HCT116 (cell line): ENCODE measurements at regions not wholly inside any gene's neighbourhood (a gene's known extent, or its start where the extent isn't known, plus 50 kb on each side); places are given as distances from the start of the nearest gene placed in this dataset.

Experiments used
- ATAC-seq: fragments of 200-7000 bp; cut with Tn5 transposase; 2 replicates; pipeline ENCODE4 v1.9.1; 2020; ENCODE audit warnings: mild to moderate bottlenecking, moderate library complexity
- BruUV-seq: library from RNA; stranded (reverse); fragments of 400-500 nt; replicated peaks from 2 replicates; lab custom pipeline; 2021; lab: Mats Ljungman, UMichigan
- CTCF ChIA-PET: fragments of 300-600 bp; sonication (Branson Sonifier 250); formaldehyde crosslinking; loops from one replicate; lab custom pipeline; 2021; ENCODE audit warnings: antibody characterized with exemption; lab: Charles Lee
- POLR2A ChIA-PET: fragments of 300-600, 350-600 bp; sonication (Branson Sonifier 250); formaldehyde crosslinking; loops from one replicate; lab custom pipeline; 2021; ENCODE audit warnings: antibody characterized with exemption; lab: Charles Lee
- RAD21 ChIA-PET, 2 experiments: fragments of 300-600 bp; sonication (Branson Sonifier 250); formaldehyde crosslinking; loops; one replicate each; lab custom pipeline; 2023; ENCODE audit warnings: low total read pairs in 2 of 2; ENCODE audit not compliant: uncharacterized antibody in 2 of 2, unreplicated experiment in 2 of 2, low non-redundant PET in 1 of 2; lab: Charles Lee
- DNase-seq: peaks from one replicate; pipeline ENCODE4 v3.0.0-alpha.2; 2010; ENCODE audit warnings: low read depth, low spot score
- H2AFZ ChIP-seq: fragments of 200-600 bp; shearing (Covaris generic), sonication (generic); 2 replicates; pipeline ENCODE4 v1.6.1; 2017; ENCODE audit warnings: low read depth, mixed run types, mixed read lengths, antibody characterized with exemption, low read length; ENCODE audit not compliant: poor library complexity, severe bottlenecking
- H3K27ac ChIP-seq: 2 replicates; pipeline ENCODE4 v1.5.1; 2012; ENCODE audit warnings: low read depth, low read length
- H3K27me3 ChIP-seq: fragments of 200-600 bp; sonication (generic); 2 replicates; pipeline ENCODE4 v1.6.1; 2016; ENCODE audit warnings: mixed run types, low read length, mixed read lengths; ENCODE audit not compliant: insufficient read depth
- H3K36me3 ChIP-seq, 2 experiments: fragments of 200-500 bp in 1 of 2; fragments of 200-600 bp in 1 of 2; sonication (Bioruptor generic) in 1 of 2; sonication (generic) in 1 of 2; 2 replicates each; pipeline versions ENCODE4 v1.5.1 to v1.6.1; 2014 to 2016; ENCODE audit warnings: low read length in 2 of 2, inconsistent platforms in 1 of 2, mixed read lengths in 1 of 2, mixed run types in 1 of 2; ENCODE audit not compliant: insufficient read depth in 2 of 2, control insufficient read depth in 1 of 2
- H3K4me1 ChIP-seq, 2 experiments: fragments of 200-600 bp in 1 of 2; sonication (generic) in 1 of 2; 2 replicates each; pipeline versions ENCODE4 v1.5.1 to v1.6.1; 2012 to 2017; ENCODE audit warnings: low read length in 2 of 2, inconsistent platforms in 1 of 2, mild to moderate bottlenecking in 1 of 2, mixed read lengths in 1 of 2, mixed run types in 1 of 2, moderate library complexity in 1 of 2; ENCODE audit not compliant: insufficient read depth in 2 of 2, control insufficient read depth in 1 of 2
- H3K4me2 ChIP-seq: fragments of 200-600 bp; sonication (generic); 2 replicates; pipeline ENCODE4 v1.6.1; 2017; ENCODE audit warnings: mixed run types, low read length, mixed read lengths
- H3K4me3 ChIP-seq, 2 experiments: fragments of 200-600 bp in 1 of 2; sonication (generic) in 1 of 2; replicated peaks in 1 of 2; 2 replicates each; pipeline ENCODE4 v1.5.1; 2011 to 2016; ENCODE audit warnings: low read length in 2 of 2, control low read depth in 1 of 2, low read depth in 1 of 2, mild to moderate bottlenecking in 1 of 2, mixed read lengths in 1 of 2, mixed run types in 1 of 2
- H3K79me2 ChIP-seq: fragments of 200-600 bp; sonication (generic); 2 replicates; pipeline ENCODE4 v1.6.1; 2017; ENCODE audit warnings: mild to moderate bottlenecking, mixed run types, low read length, moderate library complexity, mixed read lengths; ENCODE audit not compliant: insufficient read depth
- H3K9ac ChIP-seq: fragments of 200-600 bp; sonication (generic); 2 replicates; pipeline ENCODE4 v1.6.1; 2016; ENCODE audit warnings: low read length, mixed read lengths
- H3K9me2 ChIP-seq: fragments of 200-600 bp; sonication (generic), shearing (Covaris generic); 2 replicates; pipeline ENCODE4 v1.6.1; 2017; ENCODE audit warnings: mixed run types, mild to moderate bottlenecking, moderate library complexity; ENCODE audit not compliant: insufficient read depth
- H3K9me3 ChIP-seq, 2 experiments: fragments of 200-500 bp in 1 of 2; fragments of 200-600 bp in 1 of 2; sonication (Bioruptor generic) in 1 of 2; sonication (generic) in 1 of 2; 2 replicates each; pipeline ENCODE4 v1.6.1; 2014 to 2017; ENCODE audit warnings: low read length in 2 of 2, mixed read lengths in 2 of 2, inconsistent platforms in 1 of 2, low read depth in 1 of 2, mild to moderate bottlenecking in 1 of 2, mixed run types in 1 of 2, moderate library complexity in 1 of 2; ENCODE audit not compliant: control insufficient read depth in 1 of 2, insufficient read depth in 1 of 2
- H4K20me1 ChIP-seq: fragments of 200-600 bp; sonication (generic), shearing (Covaris generic); 2 replicates; pipeline ENCODE4 v1.6.1; 2017; ENCODE audit warnings: mixed run types, mild to moderate bottlenecking, moderate library complexity; ENCODE audit not compliant: insufficient read depth
- ELF1 ChIP-seq: IDR thresholded peaks from 2 replicates; pipeline ENCODE4 v1.6.1; 2012; ENCODE audit warnings: low read depth, borderline replicate concordance
- EZH2phosphoT487 ChIP-seq: fragments of 200-600 bp; IDR thresholded peaks from 2 replicates; pipeline ENCODE4 v1.6.1; 2018; ENCODE audit warnings: antibody characterized with exemption, borderline replicate concordance
- FOSL1 ChIP-seq: IDR thresholded peaks from 2 replicates; pipeline ENCODE4 v1.6.1; 2012; ENCODE audit warnings: low read depth
- POLR2A ChIP-seq: IDR thresholded peaks from 2 replicates; pipeline ENCODE4 v1.7.0; 2011; ENCODE audit warnings: borderline replicate concordance; ENCODE audit not compliant: insufficient read depth, insufficient read length; ENCODE audit errors: extremely low read depth
- SIN3A ChIP-seq: IDR thresholded peaks from 2 replicates; pipeline ENCODE4 v1.6.1; 2012; ENCODE audit warnings: low read depth
- SRF ChIP-seq: IDR thresholded peaks from 2 replicates; pipeline ENCODE4 v1.6.1; 2012; ENCODE audit warnings: low read depth
- TCF7L2 ChIP-seq: IDR thresholded peaks from 2 replicates; pipeline ENCODE4 v1.7.0; 2011; ENCODE audit warnings: borderline replicate concordance, inconsistent platforms; ENCODE audit not compliant: insufficient read depth, insufficient read length; ENCODE audit errors: extremely low read depth
- YY1 ChIP-seq: IDR thresholded peaks from 2 replicates; pipeline ENCODE4 v1.6.1; 2011; ENCODE audit warnings: low read length, low read depth, moderate library complexity, mild to moderate bottlenecking; ENCODE audit not compliant: insufficient replicate concordance; ENCODE audit errors: extremely low read depth
- ZNF274 ChIP-seq: fragments of 200-500 bp; sonication (Bioruptor generic); IDR thresholded peaks from 2 replicates; pipeline ENCODE4 v1.6.1; 2014; ENCODE audit warnings: mild to moderate bottlenecking, low read depth, low read length, inconsistent platforms
- intact Hi-C: fragments of 100-400 bp; cut with micrococcal nuclease; formaldehyde crosslinking; loops from 2 replicates; pipeline ENCODE4 v1.10.0; 2022
- TF ChIP-seq, protein P1 (sequence below): IDR thresholded peaks from 2 replicates; pipeline ENCODE4 v1.6.1; 2012; ENCODE audit warnings: low read depth
- TF ChIP-seq, protein P2 (sequence below): IDR thresholded peaks from 2 replicates; pipeline ENCODE4 v1.6.1; 2012
- TF ChIP-seq, protein P3 (sequence below), 3 experiments: fragments of 200-600 bp in 1 of 3; sonication (generic) in 1 of 3; IDR thresholded peaks in 2 of 3; conservative IDR thresholded peaks in 1 of 3; 2 replicates each; pipeline ENCODE4 v1.5.1; 2012 to 2017; ENCODE audit warnings: low read depth in 2 of 3, low read length in 2 of 3, antibody characterized with exemption in 1 of 3, borderline replicate concordance in 1 of 3, control low read depth in 1 of 3, mild to moderate bottlenecking in 1 of 3, mixed read lengths in 1 of 3, mixed run types in 1 of 3, moderate library complexity in 1 of 3; ENCODE audit not compliant: insufficient read depth in 1 of 3

DNA sequence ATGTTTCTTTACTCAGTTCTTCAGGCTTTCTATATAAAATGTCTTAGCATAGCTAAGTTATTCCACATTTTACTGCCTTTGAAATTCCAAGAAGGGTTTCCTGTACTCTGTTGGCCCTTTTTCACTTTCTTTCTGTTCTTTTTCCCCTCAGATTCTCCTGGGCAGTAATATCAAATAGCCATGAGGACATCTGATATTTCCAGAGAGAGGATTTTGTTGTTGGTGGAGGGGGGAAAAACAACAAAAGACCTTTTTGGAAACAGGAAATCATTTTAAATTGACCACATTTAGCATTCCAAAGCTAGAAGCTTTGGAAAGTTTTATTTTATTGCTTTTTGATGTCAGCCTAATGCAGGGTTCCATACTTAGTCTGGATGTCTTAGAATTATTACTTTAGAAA lies 445.4 kb downstream of the GJA1 start:
- H3K27ac ChIP-seq = no peak overlapping the region

DNA sequence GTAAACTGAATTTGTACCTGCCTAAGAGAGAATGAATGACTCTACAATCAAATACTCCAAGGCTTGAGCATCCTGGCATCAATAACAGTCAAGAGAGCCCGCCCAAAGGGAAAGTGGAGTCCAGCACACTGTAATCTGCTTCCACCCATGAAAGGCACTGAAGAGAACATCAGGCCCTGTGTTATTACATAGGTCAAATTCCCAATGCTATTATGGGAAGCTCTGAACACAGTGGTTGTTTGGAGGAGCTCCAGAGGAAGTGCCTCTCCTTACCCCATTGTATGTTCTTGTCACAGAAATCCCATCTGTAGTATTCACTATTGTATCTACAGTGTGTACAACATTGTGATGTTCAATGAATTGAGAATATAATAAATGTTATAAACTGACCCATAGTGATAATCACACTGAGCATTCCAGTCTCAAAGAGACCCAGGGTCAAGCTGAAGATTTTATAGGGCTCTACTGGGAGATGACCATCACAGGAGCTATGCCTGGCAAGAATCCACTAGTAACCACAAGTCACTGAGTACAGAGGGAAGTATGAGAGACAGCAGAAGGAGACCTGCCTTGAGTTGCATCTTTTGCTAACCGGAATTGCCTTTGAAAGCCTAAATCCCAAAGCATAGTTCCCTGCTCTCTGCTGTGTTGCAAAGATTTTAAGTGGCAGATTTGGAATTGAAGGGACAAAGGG lies 446.7 kb downstream of the GJA1 start:
- ATAC-seq = peak; percentile 61
- Histone ChIP-seq H2AFZ (no peak overlapping the region), H4K20me1 (no peaks in the 10 kb centered on the region), H3K9me3 (no peaks in the 10 kb centered on the region), H3K27me3 (no peaks in the 10 kb centered on the region), H3K9me2 (no peaks in the 10 kb centered on the region), H3K4me1 (peaks cover 0 to 7% of the 10 kb centered on the region in 2 experiments; a peak in 1 of 4 replicates), H3K9ac (no peak overlapping the region), H3K4me3 (no peak overlapping the region), H3K27ac (no peak overlapping the region), H3K36me3 (no peaks in the 10 kb centered on the region), H3K79me2 (no peaks in the 10 kb centered on the region), H3K4me2 (no peak overlapping the region)
- no peak for TF ChIP-seq FOSL1
- TF ChIP-seq SRF = no peak
- TF ChIP-seq ELF1 = no peak
- no peak for TF ChIP-seq EZH2phosphoT487
- TF ChIP-seq, protein P1, sequence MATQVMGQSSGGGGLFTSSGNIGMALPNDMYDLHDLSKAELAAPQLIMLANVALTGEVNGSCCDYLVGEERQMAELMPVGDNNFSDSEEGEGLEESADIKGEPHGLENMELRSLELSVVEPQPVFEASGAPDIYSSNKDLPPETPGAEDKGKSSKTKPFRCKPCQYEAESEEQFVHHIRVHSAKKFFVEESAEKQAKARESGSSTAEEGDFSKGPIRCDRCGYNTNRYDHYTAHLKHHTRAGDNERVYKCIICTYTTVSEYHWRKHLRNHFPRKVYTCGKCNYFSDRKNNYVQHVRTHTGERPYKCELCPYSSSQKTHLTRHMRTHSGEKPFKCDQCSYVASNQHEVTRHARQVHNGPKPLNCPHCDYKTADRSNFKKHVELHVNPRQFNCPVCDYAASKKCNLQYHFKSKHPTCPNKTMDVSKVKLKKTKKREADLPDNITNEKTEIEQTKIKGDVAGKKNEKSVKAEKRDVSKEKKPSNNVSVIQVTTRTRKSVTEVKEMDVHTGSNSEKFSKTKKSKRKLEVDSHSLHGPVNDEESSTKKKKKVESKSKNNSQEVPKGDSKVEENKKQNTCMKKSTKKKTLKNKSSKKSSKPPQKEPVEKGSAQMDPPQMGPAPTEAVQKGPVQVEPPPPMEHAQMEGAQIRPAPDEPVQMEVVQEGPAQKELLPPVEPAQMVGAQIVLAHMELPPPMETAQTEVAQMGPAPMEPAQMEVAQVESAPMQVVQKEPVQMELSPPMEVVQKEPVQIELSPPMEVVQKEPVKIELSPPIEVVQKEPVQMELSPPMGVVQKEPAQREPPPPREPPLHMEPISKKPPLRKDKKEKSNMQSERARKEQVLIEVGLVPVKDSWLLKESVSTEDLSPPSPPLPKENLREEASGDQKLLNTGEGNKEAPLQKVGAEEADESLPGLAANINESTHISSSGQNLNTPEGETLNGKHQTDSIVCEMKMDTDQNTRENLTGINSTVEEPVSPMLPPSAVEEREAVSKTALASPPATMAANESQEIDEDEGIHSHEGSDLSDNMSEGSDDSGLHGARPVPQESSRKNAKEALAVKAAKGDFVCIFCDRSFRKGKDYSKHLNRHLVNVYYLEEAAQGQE = no peak
- no peak for TF ChIP-seq ZNF274
- TF ChIP-seq YY1 = no peak
- TF ChIP-seq SIN3A = no peak
- TF ChIP-seq TCF7L2 = no peak
- BruUV-seq = no TSS peak
- POLR2A ChIA-PET = no interaction called here
- intact Hi-C loops = no loop called here
- CTCF ChIA-PET = no interaction called here
- RAD21 ChIA-PET = no interaction called here
- no peak for DNase-seq

More for the DNA sequence above, 445.4 kb downstream of the GJA1 start:
- ATAC-seq = no peak
- no peaks in the 10 kb centered on the region for H3K27me3 ChIP-seq
- peaks cover 0 to 7% of the 10 kb centered on the region in 2 experiments; a peak in 1 of 4 replicates for H3K4me1 ChIP-seq
- no peak for DNase-seq
- no TSS peak for BruUV-seq
- H3K9me2 ChIP-seq = no peaks in the 10 kb centered on the region
- H3K9me3 ChIP-seq = no peaks in the 10 kb centered on the region
- ChIA-PET POLR2A (no interaction called here), RAD21 (no interaction called here), CTCF (no interaction called here)
- no peaks in the 10 kb centered on the region for H4K20me1 ChIP-seq
- H2AFZ ChIP-seq = no peak overlapping the region
- TF ChIP-seq, protein P2, sequence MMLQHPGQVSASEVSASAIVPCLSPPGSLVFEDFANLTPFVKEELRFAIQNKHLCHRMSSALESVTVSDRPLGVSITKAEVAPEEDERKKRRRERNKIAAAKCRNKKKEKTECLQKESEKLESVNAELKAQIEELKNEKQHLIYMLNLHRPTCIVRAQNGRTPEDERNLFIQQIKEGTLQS = no peak
- no peak for TF ChIP-seq POLR2A
- TF ChIP-seq, protein P3, sequence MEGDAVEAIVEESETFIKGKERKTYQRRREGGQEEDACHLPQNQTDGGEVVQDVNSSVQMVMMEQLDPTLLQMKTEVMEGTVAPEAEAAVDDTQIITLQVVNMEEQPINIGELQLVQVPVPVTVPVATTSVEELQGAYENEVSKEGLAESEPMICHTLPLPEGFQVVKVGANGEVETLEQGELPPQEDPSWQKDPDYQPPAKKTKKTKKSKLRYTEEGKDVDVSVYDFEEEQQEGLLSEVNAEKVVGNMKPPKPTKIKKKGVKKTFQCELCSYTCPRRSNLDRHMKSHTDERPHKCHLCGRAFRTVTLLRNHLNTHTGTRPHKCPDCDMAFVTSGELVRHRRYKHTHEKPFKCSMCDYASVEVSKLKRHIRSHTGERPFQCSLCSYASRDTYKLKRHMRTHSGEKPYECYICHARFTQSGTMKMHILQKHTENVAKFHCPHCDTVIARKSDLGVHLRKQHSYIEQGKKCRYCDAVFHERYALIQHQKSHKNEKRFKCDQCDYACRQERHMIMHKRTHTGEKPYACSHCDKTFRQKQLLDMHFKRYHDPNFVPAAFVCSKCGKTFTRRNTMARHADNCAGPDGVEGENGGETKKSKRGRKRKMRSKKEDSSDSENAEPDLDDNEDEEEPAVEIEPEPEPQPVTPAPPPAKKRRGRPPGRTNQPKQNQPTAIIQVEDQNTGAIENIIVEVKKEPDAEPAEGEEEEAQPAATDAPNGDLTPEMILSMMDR (IDR thresholded peaks at IDR 0.05 in 2 of 3, conservative IDR thresholded peaks at IDR 0.05 in 1 of 3; ENCODE audit: borderline replicate concordance in 1 of 3, insufficient read depth in 1 of 3, low read depth in 2 of 3, low read length in 2 of 3) = no peak
- intact Hi-C loops = no loop called here
- H3K4me2 ChIP-seq = no peak overlapping the region
- no peaks in the 10 kb centered on the region for H3K79me2 ChIP-seq
- no peak overlapping the region for H3K9ac ChIP-seq
- no peak overlapping the region for H3K4me3 ChIP-seq
- H3K36me3 ChIP-seq = no peaks in the 10 kb centered on the region
